ENCODE measurements at regions not wholly inside any gene's neighbourhood (a gene's known extent, or its start where the extent isn't known, plus 50 kb on each side); places are given as distances from the start of the nearest gene placed in this dataset.

- TF ChIP-seq, protein P1, sequence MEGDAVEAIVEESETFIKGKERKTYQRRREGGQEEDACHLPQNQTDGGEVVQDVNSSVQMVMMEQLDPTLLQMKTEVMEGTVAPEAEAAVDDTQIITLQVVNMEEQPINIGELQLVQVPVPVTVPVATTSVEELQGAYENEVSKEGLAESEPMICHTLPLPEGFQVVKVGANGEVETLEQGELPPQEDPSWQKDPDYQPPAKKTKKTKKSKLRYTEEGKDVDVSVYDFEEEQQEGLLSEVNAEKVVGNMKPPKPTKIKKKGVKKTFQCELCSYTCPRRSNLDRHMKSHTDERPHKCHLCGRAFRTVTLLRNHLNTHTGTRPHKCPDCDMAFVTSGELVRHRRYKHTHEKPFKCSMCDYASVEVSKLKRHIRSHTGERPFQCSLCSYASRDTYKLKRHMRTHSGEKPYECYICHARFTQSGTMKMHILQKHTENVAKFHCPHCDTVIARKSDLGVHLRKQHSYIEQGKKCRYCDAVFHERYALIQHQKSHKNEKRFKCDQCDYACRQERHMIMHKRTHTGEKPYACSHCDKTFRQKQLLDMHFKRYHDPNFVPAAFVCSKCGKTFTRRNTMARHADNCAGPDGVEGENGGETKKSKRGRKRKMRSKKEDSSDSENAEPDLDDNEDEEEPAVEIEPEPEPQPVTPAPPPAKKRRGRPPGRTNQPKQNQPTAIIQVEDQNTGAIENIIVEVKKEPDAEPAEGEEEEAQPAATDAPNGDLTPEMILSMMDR (IDR thresholded peaks at IDR 0.05), result no peak
- TF ChIP-seq POLR2A (IDR thresholded peaks at IDR 0.05), result no peak
These were observed 76.9 kb upstream of the CTSC start for GRCh38 chr11:88414385-88414861.

All from adrenal gland (tissue), 5 donors.